ENCODE measurements at regions not wholly inside any gene's neighbourhood (a gene's known extent, or its start where the extent isn't known, plus 50 kb on each side); places are given as distances from the start of the nearest gene placed in this dataset.

DNA sequence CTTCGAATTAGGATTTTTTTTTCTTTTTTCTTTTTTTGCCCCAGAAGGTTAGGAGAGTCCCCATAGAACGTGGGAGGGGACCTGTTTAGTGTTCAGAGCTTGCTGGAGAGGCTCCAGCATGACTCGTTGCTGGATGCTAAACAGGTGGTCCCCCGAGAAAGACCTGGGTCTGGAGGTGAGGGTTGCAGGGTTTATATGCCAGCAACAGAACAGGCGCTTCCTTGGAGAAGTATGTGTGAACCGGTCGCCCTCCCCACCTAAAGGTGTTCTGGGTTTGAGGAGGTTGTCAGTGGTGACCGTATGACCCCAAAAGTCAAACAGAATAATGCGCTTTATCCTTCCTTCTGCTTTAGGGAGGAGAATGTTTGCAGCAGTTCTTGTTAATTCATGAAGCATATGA lies 52.1 kb upstream of the SHOX start:
- intact Hi-C loops (cut with DNase I), result no loop called here
- TF ChIP-seq, protein P1, sequence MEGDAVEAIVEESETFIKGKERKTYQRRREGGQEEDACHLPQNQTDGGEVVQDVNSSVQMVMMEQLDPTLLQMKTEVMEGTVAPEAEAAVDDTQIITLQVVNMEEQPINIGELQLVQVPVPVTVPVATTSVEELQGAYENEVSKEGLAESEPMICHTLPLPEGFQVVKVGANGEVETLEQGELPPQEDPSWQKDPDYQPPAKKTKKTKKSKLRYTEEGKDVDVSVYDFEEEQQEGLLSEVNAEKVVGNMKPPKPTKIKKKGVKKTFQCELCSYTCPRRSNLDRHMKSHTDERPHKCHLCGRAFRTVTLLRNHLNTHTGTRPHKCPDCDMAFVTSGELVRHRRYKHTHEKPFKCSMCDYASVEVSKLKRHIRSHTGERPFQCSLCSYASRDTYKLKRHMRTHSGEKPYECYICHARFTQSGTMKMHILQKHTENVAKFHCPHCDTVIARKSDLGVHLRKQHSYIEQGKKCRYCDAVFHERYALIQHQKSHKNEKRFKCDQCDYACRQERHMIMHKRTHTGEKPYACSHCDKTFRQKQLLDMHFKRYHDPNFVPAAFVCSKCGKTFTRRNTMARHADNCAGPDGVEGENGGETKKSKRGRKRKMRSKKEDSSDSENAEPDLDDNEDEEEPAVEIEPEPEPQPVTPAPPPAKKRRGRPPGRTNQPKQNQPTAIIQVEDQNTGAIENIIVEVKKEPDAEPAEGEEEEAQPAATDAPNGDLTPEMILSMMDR (IDR thresholded peaks at IDR 0.05), result no peak
- Histone ChIP-seq H3K4me1 (no peaks in the 10 kb centered on the region), H3K27ac (no peak overlapping the region), H3K27me3 (ENCODE audit: low read depth) (no peaks in the 10 kb centered on the region), H3K4me3 (no peak overlapping the region), H3K9me3 (no peaks in the 10 kb centered on the region), H3K36me3 (no peaks in the 10 kb centered on the region)
- DNase-seq (no peak), ATAC-seq (no peak)

DNA sequence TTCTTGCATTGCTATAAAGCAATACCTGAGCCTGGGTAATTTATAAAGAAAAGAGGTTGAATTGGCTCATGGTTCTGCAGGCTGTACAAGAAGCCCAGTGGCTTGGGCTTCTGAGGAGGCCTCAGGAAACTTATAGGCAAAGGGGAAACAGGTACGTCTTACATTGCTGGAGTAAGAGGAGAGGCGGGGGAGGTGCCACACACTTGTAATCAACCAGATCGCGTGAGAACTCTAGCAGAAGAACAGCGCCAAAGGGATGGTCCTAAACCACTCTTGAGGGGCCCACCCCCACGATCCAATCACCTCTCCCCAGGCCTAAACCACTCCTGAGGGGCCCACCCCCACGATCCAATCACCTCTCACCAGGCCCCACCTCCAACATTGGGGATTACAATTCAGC lies 50.6 kb upstream of the SHOX start:
- intact Hi-C loops (cut with DNase I), result no loop called here
- no peak for DNase-seq
- Histone ChIP-seq H3K27me3 (ENCODE audit: low read depth) (no peaks in the 10 kb centered on the region), H3K4me3 (no peak overlapping the region), H3K36me3 (no peaks in the 10 kb centered on the region), H3K4me1 (no peaks in the 10 kb centered on the region), H3K9me3 (no peaks in the 10 kb centered on the region), H3K27ac (no peak overlapping the region)
- TF ChIP-seq, protein P1 (IDR thresholded peaks at IDR 0.05), result no peak
- no peak for ATAC-seq
